ENCODE measurements at regions not wholly inside any gene's neighbourhood (a gene's known extent, or its start where the extent isn't known, plus 50 kb on each side); places are given as distances from the start of the nearest gene placed in this dataset.
"Not testable (repeated sequence)": the region's sequence is repeated elsewhere in the genome, so short reads cannot be mapped to it uniquely, and the experiment has no call there.

DNA sequence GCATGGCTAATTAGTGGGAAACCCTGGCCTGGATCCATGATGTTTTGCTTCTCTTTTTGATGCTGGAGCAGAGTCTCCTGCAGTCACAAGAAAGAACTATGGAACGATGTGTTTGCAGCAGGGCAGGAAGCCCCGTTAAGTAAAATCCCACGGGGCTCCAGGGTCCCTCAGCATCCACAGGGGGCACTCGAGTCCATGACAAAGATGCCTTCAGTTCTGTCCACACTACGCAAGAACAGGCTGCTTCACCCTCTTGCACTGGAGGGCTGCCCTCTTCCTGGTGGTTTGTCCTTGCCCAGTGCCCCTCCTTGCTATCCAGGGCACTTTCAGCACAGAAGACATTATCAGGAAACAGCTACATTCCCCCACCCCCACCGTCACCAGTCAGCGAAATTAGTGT is 196.9 kb downstream of the POTED start:
- DNase-seq: not testable (repeated sequence)

DNA sequence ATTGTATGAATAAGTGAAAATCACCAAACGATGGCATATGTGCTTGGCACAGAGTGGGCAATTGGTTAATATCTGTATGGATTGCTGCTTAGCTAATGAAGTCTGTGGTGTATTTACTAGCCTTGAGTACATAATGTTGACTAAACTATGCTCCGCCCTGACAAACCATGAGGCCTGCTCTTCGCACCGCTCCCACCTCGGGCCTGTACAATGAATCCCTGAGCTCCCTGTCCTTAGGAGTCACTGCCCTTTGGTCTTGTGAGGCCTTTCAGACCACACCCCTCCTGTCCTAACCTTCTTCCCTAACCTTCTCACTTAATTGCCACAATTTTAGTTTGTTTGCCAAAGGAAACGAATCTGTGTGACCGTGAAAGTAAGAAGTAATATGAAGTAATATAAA is 193.2 kb downstream of the POTED start:
- DNase-seq: not testable (repeated sequence)
